ENCODE measurements at regions not wholly inside any gene's neighbourhood (a gene's known extent, or its start where the extent isn't known, plus 50 kb on each side); places are given as distances from the start of the nearest gene placed in this dataset.

- TF ChIP-seq CHD7 (IDR thresholded peaks at IDR 0.05; ENCODE audit: insufficient replicate concordance, low read length), result no peak
- TF ChIP-seq CTCF (IDR thresholded peaks at IDR 0.05; ENCODE audit: control extremely low read depth in 1 of 3, insufficient read depth in 1 of 3, low read depth in 1 of 3, low read length in 3 of 3), result no peak
- no peak for TF ChIP-seq EZH2 (IDR thresholded peaks at IDR 0.05; ENCODE audit: low read depth, low read length, severe bottlenecking)
These were observed 69.9 kb upstream of the SIPA1L2 start (continued) for GRCh38 chr1:232699814-232700213.

All from H1 (cell line).